NCI-H146 treated with DMSO at 0.1 percent for 48 hours (cell line): ENCODE measurements at regions not wholly inside any gene's neighbourhood (a gene's known extent, or its start where the extent isn't known, plus 50 kb on each side); places are given as distances from the start of the nearest gene placed in this dataset.
"Not testable (repeated sequence)": the region's sequence is repeated elsewhere in the genome, so short reads cannot be mapped to it uniquely, and the experiment has no call there.

Experiments used
- DNase-seq: peaks from one replicate; lab custom pipeline; 2025; ENCODE audit not compliant: unreplicated experiment; lab: John Stamatoyannopoulos, UW

GRCh38 chr9:78383130-78383529 is 86.2 kb downstream of the PSAT1 start:
- DNase-seq, result no peak

GRCh38 chr9:78386348-78386747 is 89.4 kb downstream of the PSAT1 start:
- DNase-seq, result no peak

DNA sequence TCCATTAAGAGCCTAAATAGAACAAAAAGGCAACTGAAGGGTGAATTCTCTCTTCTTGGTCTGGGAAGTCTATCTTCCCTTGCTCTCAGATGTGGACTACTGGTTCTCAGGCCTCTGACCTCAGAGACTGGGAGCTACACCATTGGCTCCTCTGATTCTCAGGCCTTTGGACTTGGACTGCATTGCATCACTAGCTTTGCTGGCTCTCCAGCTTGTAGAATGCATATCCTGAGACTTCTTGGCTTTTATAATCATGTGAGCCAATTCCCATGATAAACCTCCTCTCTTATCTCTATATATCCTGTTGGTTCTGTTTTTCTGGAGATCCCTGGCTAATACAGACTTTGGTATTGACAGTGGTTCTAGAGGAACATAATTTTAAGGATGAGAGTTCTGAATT is 89.8 kb downstream of the PSAT1 start:
- no peak for DNase-seq

DNA sequence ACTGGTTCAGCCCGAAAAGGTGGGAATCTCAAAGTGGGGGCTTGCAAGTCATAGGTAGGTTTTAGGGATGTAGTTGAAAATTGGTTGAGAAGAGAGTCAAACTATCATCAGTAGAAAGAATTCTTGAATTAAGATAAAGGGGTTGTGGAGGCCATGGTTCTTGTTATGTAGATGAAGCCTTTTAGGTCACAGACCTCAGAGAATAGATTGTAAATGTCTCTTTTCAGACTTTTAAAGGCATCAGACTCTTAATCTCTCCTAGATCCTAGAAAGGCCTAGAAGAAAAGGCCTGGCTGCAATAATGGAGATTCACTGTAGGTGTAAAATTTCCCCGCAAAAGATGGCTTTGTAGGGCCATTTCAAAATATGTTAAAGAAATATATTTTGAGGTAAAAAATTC is 96.4 kb downstream of the PSAT1 start:
- no peak for DNase-seq

DNA sequence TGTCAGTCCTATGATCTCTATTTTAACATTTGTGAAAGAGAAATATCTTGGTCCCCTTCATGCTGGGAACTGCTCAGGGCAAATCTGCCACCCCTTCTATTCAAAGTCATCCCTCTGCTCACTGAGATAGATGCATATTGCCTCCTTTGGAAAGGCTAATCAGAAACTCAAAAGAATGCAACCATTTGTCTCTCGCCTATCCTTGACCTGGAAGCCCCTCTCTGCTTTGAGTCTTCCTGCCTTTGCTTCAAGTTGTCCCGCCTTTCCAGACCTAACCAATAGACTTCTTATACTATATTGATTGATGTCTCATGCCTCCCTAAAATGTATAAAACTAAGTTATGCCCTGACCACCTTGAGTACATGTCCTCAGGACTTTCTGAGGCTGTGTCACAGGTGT is 97.0 kb downstream of the PSAT1 start:
- DNase-seq, result no peak

- no peak for DNase-seq
Observed at GRCh38 chr9:78396087-78396486, 99.2 kb downstream of the PSAT1 start.

DNA sequence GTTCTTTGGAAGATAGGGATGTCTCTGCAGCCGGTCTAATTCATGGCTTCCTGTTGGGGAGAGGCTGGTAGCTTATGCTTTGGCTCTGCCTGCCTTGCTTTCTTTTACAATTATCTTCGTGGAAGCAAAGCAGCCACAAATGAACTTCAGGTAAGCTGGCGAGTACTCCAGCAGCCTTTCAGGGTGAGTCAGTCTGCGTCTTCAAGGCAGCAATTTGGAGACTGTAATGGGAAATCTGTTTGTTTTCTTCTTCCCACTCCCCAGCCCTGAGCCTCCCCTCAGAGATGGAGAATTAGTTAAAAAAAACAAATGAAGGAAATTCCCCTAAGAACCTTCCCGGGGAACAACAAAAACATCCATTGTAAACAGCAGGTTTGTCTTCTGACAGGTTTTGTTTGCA is 100.1 kb downstream of the PSAT1 start:
- DNase-seq, result no peak

GRCh38 chr9:78397454-78397853 is 100.5 kb downstream of the PSAT1 start:
- DNase-seq, result no peak

DNA sequence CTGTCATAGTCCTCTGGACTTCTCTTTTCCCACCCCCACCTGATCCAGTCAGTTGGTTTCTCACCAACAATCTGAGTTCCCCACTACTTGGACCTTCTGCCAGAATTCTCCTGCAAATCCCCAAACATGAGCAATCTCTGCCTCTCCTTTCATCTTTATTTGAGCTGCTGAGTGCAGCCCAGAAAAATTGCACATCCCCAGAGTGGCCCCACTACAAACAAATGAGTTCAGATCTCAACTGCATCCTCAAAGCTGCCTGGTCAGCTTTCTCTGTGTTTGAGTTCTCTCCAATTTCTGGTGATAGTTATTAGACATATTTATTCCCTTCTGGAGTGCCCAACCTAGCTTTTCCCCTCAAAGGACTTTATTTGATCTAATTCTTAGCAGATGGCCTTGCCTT is 102.2 kb downstream of the PSAT1 start:
- no peak for DNase-seq

GRCh38 chr9:78400496-78400895 is 103.6 kb downstream of the PSAT1 start:
- DNase-seq, result no peak

DNA sequence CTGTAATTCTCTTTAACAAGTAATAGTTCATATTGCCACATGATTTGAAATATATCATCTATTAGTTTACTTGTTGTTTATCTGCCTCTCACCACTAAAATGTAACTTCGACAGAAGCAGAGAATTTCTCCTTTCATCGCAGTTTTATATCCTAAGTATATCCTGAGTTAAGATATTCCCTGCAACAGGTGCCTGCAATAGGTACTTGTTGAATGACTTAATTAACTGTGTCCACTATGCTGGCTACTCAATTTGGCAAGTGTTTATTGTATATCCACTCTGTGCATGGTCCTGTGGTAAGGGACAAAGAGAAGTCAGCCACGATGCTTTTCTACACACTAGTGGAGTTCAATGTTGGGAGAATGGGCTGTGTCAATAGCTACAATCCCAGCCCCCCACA is 108.5 kb downstream of the PSAT1 start:
- no peak for DNase-seq

DNA sequence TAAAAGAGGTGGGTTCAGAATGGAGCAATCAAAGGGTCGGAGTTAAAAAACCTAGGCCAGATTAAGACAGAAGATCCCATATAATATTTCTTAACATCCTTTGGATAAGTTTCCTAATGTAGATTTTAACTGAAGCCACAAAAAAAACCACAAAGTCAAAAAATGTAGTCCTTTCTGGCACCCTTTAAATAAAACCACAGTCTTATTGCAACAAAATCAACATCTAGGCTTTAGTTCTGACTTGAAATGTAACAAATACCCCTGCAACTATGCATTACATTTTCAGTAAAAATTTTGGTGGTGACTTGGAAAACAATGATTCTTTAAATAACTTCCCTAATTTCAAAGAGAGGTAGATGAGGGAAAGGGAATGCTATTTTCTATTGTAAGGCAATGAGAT is 109.2 kb downstream of the PSAT1 start:
- no peak for DNase-seq

DNA sequence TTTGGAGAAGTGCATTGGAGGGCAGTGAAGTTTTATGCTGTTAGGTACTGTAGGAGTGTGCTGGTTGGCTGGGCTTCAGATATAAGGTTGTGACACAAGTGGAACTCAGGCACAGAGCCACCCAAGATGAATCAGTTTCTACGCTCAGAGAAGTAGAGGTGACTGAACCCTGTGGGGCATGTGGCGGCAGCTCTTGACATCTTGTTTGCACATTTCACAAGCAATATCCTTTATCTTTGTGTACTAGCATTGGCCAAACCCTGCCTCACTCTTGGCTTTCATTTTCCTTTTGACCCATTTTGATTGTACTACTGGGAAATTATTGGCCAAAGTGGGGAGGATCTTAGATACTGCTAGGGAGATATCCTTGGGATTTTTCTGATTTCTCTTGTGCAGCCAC is 110.0 kb downstream of the PSAT1 start:
- DNase-seq, result no peak

DNA sequence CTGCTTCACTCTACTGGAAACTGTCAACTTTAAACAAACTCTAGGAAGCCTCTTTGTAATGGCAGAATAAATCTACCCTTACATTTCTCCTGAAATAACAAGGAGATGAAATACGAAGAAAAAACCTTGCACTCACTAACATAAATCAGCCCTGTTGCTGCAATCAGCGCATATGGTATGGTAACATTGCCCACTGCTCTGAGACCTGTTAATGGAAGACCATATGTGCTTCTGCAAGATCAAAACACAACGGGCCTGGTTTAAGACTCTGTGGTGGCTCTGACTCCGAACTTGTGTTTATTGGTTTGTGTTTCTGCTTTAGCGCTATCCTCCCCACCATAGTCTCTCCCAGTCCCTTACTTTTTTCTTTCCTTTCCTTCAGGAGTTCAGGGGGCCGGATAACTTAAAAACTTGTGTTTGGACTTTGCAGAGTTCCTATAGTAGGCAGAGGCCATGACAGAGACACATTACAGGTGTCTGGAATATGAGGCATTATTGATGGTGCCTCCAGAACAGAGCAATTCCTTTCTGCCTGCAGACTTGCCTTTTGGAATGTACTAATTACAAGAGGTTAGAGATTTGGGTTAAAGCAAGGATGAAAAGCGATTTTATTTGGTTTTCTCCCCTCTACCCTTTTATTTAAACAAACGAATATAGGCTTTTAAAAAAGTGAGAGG is 110.8 kb downstream of the PSAT1 start:
- DNase-seq, result no peak

- no peak for DNase-seq
Observed at GRCh38 chr9:78408388-78408787, 111.5 kb downstream of the PSAT1 start.

DNA sequence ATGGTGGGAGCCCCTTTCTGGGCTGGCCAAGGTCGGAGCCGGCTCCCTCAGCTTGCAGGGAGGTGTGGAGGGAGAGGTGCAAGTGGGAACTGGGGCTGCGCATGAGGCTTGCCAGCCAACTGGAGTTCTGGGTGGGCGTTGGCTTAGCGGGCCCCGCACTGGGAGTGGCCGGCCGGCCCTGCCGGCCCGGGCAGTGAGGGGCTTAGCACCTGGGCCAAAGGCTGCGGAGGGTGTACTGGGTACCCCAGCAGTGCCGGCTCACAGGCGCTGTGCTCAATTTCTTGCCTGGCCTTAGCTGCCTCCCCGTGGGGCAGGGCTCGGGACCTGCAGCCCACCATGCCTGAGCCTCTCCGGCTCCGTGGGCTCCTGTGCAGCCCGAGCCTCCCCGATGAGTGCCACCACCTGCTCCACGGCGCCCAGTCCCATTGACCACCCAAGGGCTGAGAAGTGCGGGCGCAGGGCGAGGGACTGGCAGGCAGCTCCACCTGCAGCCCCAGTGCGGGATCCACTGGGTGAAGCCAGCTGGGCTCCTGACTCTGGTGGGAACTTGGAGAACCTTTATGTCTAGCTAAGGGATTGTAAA is 113.1 kb downstream of the PSAT1 start:
- DNase-seq, result not testable (repeated sequence)

- no peak for DNase-seq
Observed at GRCh38 chr9:78422309-78422708, 125.4 kb downstream of the PSAT1 start.

DNA sequence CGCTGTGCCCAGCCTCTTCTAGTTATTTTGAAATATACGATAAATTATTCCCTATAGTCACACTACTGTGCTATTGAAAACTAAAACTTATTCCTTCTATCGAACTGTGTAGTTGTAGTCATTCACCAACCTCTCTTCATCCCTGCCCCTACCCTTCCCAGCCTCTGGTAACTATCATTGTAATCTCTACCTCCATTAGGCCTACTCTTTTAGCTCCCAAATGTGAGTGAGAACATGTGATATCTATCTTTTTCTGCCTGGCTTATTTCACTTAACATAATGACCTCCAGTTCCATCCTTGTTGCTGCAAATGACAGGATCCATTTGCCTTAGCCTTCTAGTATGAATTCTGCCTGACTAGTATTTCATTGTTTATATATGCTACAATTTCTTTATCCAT is 127.4 kb downstream of the PSAT1 start:
- no peak for DNase-seq

DNA sequence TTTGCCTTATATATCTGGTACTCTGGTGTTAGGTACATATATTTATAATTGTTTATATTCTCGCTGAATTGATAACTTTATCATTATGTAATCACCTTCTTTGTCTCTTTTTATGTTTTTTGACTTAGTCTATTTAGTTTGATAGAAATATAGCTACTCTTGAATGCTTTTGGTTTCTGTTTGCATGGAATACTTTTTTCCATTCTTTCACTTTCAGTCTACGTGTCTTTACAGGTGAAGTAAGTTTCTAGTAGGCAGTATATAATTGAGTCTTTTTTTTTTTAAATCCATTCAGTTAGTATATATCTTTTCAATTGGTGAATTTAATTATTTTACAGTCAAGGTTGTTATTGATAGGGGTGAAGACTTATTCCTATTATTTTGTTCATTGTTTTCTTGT is 131.7 kb downstream of the PSAT1 start:
- DNase-seq, result no peak

DNA sequence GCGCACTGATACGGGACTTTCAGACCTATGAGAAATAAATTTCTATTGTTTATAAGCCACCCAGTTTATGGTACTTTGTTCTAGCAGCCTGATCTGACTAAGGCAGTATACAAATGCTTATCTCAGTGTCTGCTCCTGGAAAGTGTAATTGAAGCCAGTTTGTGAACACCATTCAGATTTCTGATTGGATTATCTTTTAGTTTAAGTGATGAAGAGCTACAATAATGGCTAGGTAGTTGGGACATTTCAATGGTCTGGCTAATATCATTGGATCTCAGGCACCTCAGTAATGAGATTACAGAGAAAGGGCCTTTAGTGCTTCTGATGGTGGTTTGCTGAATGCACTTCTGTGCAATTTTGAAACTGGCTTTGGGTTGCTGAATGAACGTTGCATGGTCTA is 133.5 kb downstream of the PSAT1 start:
- no peak for DNase-seq

- not testable (repeated sequence) for DNase-seq
Observed at GRCh38 chr9:78431039-78431438, 134.1 kb downstream of the PSAT1 start.

GRCh38 chr9:78436873-78437272 is 139.9 kb downstream of the PSAT1 start:
- no peak for DNase-seq

DNA sequence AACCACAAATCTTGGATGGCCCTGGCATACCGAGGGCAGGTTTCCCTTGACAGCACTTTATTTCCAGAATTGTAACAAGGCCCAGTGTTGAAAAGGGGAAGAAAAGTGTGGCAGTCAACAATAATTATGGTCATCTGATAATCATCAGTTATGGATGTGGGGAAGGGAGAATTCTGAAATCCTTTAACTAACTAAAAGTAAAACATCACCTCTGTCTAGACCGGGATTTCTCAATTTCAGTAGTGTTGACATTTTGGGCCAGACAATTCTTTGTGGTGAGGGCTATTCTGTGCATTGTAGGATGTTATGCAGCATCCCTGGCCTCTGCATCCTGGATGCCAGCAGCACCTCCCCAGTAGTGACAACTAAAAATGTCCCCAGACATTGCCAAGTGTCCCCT is 140.4 kb downstream of the PSAT1 start:
- DNase-seq, result no peak
